Mesendoderm (in vitro differentiated cells): ENCODE measurements at regions not wholly inside any gene's neighbourhood (a gene's known extent, or its start where the extent isn't known, plus 50 kb on each side); places are given as distances from the start of the nearest gene placed in this dataset.
A peak's percentile ranks its signal among the peaks of the same experiment; 100 is the strongest.

Experiments used
- DNase-seq: peaks from one replicate; pipeline ENCODE4 v3.0.0; 2013
- H2AK5ac ChIP-seq: 2 replicates; pipeline ENCODE4 v1.6.1; 2013; ENCODE audit warnings: low read length, inconsistent platforms
- H2BK120ac ChIP-seq: 2 replicates; pipeline ENCODE4 v1.6.1; 2013; ENCODE audit warnings: low read depth, mild to moderate bottlenecking, low read length, moderate library complexity, mixed read lengths
- H2BK15ac ChIP-seq: replicated peaks from 2 replicates; pipeline ENCODE4 v1.6.1; 2013; ENCODE audit warnings: low read depth, mild to moderate bottlenecking, moderate library complexity
- H2BK5ac ChIP-seq: 2 replicates; pipeline ENCODE4 v1.6.1; 2013; ENCODE audit warnings: low read length, inconsistent platforms
- H3K18ac ChIP-seq: 2 replicates; pipeline ENCODE4 v1.6.1; 2013; ENCODE audit warnings: mild to moderate bottlenecking, low read length, mixed read lengths
- H3K23ac ChIP-seq: one replicate; pipeline ENCODE4 v1.6.1; 2013; ENCODE audit warnings: low read length
- H3K27ac ChIP-seq: 2 replicates; pipeline ENCODE4 v1.5.1; 2013; ENCODE audit warnings: low read depth, mild to moderate bottlenecking, inconsistent platforms, low read length, moderate library complexity
- H3K27me3 ChIP-seq: 2 replicates; pipeline ENCODE4 v1.6.1; 2013; ENCODE audit warnings: low read length, control low read depth, mild to moderate bottlenecking, inconsistent platforms; ENCODE audit not compliant: insufficient read depth, poor library complexity
- H3K36me3 ChIP-seq: 2 replicates; pipeline ENCODE4 v1.6.1; 2013; ENCODE audit warnings: low read length, inconsistent platforms; ENCODE audit not compliant: control insufficient read depth, insufficient read depth
- H3K4ac ChIP-seq: one replicate; pipeline ENCODE4 v1.6.1; 2013; ENCODE audit warnings: low read depth, mild to moderate bottlenecking, low read length, moderate library complexity
- H3K4me1 ChIP-seq: 2 replicates; pipeline ENCODE4 v1.6.1; 2013; ENCODE audit warnings: low read depth, low read length, inconsistent platforms; ENCODE audit not compliant: control insufficient read depth
- H3K4me2 ChIP-seq: 2 replicates; pipeline ENCODE4 v1.6.1; 2013; ENCODE audit warnings: low read length
- H3K4me3 ChIP-seq: 2 replicates; pipeline ENCODE4 v1.5.1; 2013; ENCODE audit warnings: mild to moderate bottlenecking, low read length
- H3K56ac ChIP-seq: one replicate; pipeline ENCODE4 v1.6.1; 2013; ENCODE audit warnings: low read length
- H3K79me1 ChIP-seq: 2 replicates; pipeline ENCODE4 v1.6.1; 2013; ENCODE audit warnings: low read length, inconsistent platforms
- H3K79me2 ChIP-seq: 2 replicates; pipeline ENCODE4 v1.6.1; 2013; ENCODE audit warnings: mild to moderate bottlenecking, low read length; ENCODE audit not compliant: control insufficient read depth, insufficient read depth
- H3K9ac ChIP-seq: 2 replicates; pipeline ENCODE4 v1.6.1; 2013; ENCODE audit warnings: low read length, inconsistent platforms
- H4K5ac ChIP-seq: one replicate; pipeline ENCODE4 v1.6.1; 2013; ENCODE audit warnings: low read length
- H4K8ac ChIP-seq: one replicate; pipeline ENCODE4 v1.6.1; 2013; ENCODE audit warnings: low read depth, mild to moderate bottlenecking, control low read depth, low read length, moderate library complexity
- WGBS: extraction: QIAGEN DNeasy Blood & Tissue Kit; methylation state at CpG from one replicate; pipeline ENCODE4 v1.1.7; 2013; ENCODE audit warnings: low lambda C conversion rate, missing lambda C conversion rate; ENCODE audit not compliant: insufficient coverage; ENCODE audit errors: extremely low coverage; 5-methylcytosine and 5-hydroxymethylcytosine counted together

DNA sequence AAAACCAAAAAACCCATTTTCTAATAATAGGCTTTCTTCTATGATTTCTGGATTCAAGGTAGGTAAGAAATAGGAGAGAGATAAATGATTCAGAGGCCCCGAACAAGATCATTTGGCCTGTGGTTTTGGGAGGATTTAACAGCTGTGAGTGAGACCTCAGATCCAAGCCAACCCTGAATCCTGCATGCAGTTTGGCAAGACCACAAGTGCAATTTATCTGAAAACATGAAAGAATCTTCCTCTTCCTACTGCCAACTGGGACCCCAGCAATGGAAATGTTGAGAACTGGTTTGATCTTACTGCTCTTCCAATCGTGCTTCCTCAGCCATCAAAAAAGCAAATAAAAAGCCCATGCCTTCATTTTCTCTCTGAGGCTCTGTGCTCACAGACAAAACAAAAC is 519.7 kb upstream of the TBX3 start:
- no peak overlapping the region for H3K4me3 ChIP-seq
- no peak overlapping the region for H4K5ac ChIP-seq
- no peak overlapping the region for H3K27ac ChIP-seq
- no peak overlapping the region for H3K56ac ChIP-seq
- H4K8ac ChIP-seq, result no peak overlapping the region
- no peak overlapping the region for H2BK5ac ChIP-seq
- H3K9ac ChIP-seq, result no peak overlapping the region
- DNase-seq, result no peak
- H3K27me3 ChIP-seq, result no peaks in the 10 kb centered on the region
- H3K23ac ChIP-seq, result no peak overlapping the region
- no peak overlapping the region for H3K18ac ChIP-seq
- H3K4me1 ChIP-seq, result peaks cover 2% of the 10 kb centered on the region
- no peaks in the 10 kb centered on the region for H3K79me2 ChIP-seq
- no peak overlapping the region for H3K4ac ChIP-seq
- no peak overlapping the region for H2BK15ac ChIP-seq
- WGBS, result no CpG with 5 or more reads among the region's 2 CpGs
- no peak overlapping the region for H2BK120ac ChIP-seq
- no peak overlapping the region for H2AK5ac ChIP-seq
- H3K4me2 ChIP-seq, result no peak overlapping the region
- H3K36me3 ChIP-seq, result no peaks in the 10 kb centered on the region
- no peaks in the 10 kb centered on the region for H3K79me1 ChIP-seq

DNA sequence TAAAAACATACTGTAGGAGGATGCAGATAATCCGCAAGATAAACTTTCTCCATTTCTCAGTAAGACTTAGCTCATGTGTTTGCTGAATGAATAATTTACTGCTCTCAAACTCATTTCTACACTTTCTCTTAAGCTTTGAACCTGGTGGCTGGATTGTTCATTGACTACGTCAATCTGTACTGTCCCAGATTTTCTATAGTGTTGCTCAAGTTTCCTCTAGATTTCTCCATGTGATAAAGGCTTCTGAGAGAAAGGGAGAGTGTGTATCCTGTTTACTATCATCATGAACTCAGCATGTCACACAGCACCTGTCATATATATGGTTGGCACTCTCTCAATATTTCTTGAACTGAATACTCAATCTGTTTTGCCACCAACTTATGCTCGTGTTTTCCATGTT is 518.0 kb upstream of the TBX3 start:
- Histone ChIP-seq H3K79me1 (no peaks in the 10 kb centered on the region), H3K56ac (no peak overlapping the region), H3K27ac (no peak overlapping the region), H3K4me2 (no peak overlapping the region), H4K8ac (no peak overlapping the region), H3K79me2 (no peaks in the 10 kb centered on the region), H3K18ac (no peak overlapping the region), H2BK5ac (no peak overlapping the region), H3K4me1 (no peaks in the 10 kb centered on the region), H4K5ac (no peak overlapping the region), H2BK15ac (no peak overlapping the region), H3K36me3 (no peaks in the 10 kb centered on the region), H3K9ac (no peak overlapping the region), H2AK5ac (no peak overlapping the region), H3K4me3 (no peak overlapping the region), H3K4ac (no peak overlapping the region), H2BK120ac (no peak overlapping the region), H3K27me3 (no peaks in the 10 kb centered on the region), H3K23ac (no peak overlapping the region)
- DNase-seq, result no peak
- WGBS, result no CpG with 5 or more reads among the region's 3 CpGs

DNA sequence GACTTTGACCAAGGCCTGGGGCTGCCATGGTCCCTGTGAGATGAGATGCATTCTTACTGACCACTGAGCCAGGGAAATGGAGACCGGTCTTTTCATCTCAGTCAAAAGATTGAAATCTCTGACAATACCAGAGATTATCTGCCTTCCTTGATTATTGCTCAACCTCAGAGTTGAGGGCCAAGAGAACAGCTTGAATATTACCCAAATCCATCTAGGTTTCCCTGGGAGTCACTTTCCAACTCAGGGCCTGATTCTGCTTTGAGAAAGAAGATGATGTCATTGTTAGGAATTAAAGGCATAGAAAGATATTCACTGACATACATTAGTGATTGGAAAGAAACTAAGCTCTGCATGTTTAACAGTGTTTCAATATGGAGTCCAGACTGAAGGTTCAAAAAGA is 515.9 kb upstream of the TBX3 start:
- no CpG with 5 or more reads among the region's 1 CpG for WGBS
- H3K79me1 ChIP-seq, result no peaks in the 10 kb centered on the region
- no peak overlapping the region for H3K4me3 ChIP-seq
- no peak overlapping the region for H2BK15ac ChIP-seq
- H3K4ac ChIP-seq, result no peak overlapping the region
- no peak overlapping the region for H3K23ac ChIP-seq
- peak overlapping the region; percentile 5 for H3K18ac ChIP-seq
- H2BK120ac ChIP-seq, result no peak overlapping the region
- no peak overlapping the region for H4K8ac ChIP-seq
- H3K9ac ChIP-seq, result no peak overlapping the region
- H2AK5ac ChIP-seq, result no peak overlapping the region
- no peak overlapping the region for H3K27ac ChIP-seq
- H3K56ac ChIP-seq, result no peak overlapping the region
- DNase-seq, result no peak
- H3K4me1 ChIP-seq, result no peaks in the 10 kb centered on the region
- no peaks in the 10 kb centered on the region for H3K79me2 ChIP-seq
- H3K27me3 ChIP-seq, result no peaks in the 10 kb centered on the region
- H4K5ac ChIP-seq, result no peak overlapping the region
- H3K36me3 ChIP-seq, result no peaks in the 10 kb centered on the region
- H2BK5ac ChIP-seq, result no peak overlapping the region
- no peak overlapping the region for H3K4me2 ChIP-seq

DNA sequence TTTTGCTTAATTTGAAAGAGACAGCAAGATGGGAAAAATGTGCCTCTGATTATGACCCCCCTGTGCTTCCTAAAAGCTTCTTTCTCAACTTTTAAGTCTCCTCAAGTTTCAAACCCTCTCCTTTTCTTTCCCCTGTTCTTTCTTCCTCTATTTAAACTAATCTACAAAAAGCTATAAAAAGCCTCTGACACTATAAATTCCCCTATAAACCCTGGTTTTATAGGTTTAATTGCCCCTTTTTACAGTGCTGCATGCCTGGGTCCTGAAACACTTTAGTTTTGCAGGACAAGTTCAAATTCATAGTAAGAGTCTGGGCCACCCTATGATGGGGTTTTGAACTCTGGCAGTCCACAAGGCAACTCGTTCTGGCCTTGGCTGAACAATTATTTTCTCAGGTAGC is 510.9 kb upstream of the TBX3 start:
- Histone ChIP-seq H4K8ac (no peak overlapping the region), H2BK15ac (no peak overlapping the region), H3K36me3 (no peaks in the 10 kb centered on the region), H3K79me1 (no peaks in the 10 kb centered on the region), H3K4me3 (no peak overlapping the region), H3K9ac (no peak overlapping the region), H3K4ac (no peak overlapping the region), H2BK120ac (no peak overlapping the region), H3K4me1 (no peaks in the 10 kb centered on the region), H3K4me2 (no peak overlapping the region), H2BK5ac (no peak overlapping the region), H3K56ac (no peak overlapping the region), H3K27ac (no peak overlapping the region), H2AK5ac (no peak overlapping the region), H4K5ac (no peak overlapping the region), H3K79me2 (no peaks in the 10 kb centered on the region), H3K18ac (no peak overlapping the region), H3K27me3 (no peaks in the 10 kb centered on the region), H3K23ac (no peak overlapping the region)
- no CpG with 5 or more reads among the region's 1 CpG for WGBS
- DNase-seq, result no peak

- Histone ChIP-seq H2BK120ac (no peak overlapping the region), H3K79me2 (no peaks in the 10 kb centered on the region), H3K56ac (no peak overlapping the region), H3K9ac (no peak overlapping the region), H3K18ac (no peak overlapping the region), H3K27me3 (no peaks in the 10 kb centered on the region), H3K4ac (no peak overlapping the region), H3K4me1 (no peaks in the 10 kb centered on the region), H4K8ac (no peak overlapping the region), H2BK15ac (no peak overlapping the region), H4K5ac (no peak overlapping the region), H2AK5ac (no peak overlapping the region), H3K79me1 (no peaks in the 10 kb centered on the region), H2BK5ac (no peak overlapping the region), H3K27ac (no peak overlapping the region), H3K4me2 (no peak overlapping the region), H3K36me3 (no peaks in the 10 kb centered on the region), H3K23ac (no peak overlapping the region), H3K4me3 (no peak overlapping the region)
- WGBS, result no CpG with 5 or more reads among the region's 5 CpGs
- peak; percentile 47 for DNase-seq
Observed at GRCh38 chr12:115194448-115194847, 510.5 kb upstream of the TBX3 start.

- no peak overlapping the region for H4K8ac ChIP-seq
- H3K9ac ChIP-seq, result no peak overlapping the region
- H3K4ac ChIP-seq, result no peak overlapping the region
- WGBS, result no CpG with 5 or more reads among the region's 2 CpGs
- H3K56ac ChIP-seq, result no peak overlapping the region
- no peak overlapping the region for H3K27ac ChIP-seq
- no peaks in the 10 kb centered on the region for H3K36me3 ChIP-seq
- no peaks in the 10 kb centered on the region for H3K4me1 ChIP-seq
- H3K23ac ChIP-seq, result no peak overlapping the region
- no peak overlapping the region for H3K18ac ChIP-seq
- no peak overlapping the region for H2BK15ac ChIP-seq
- no peak overlapping the region for H3K4me2 ChIP-seq
- H3K79me1 ChIP-seq, result no peaks in the 10 kb centered on the region
- no peak for DNase-seq
- no peak overlapping the region for H3K4me3 ChIP-seq
- H2BK120ac ChIP-seq, result no peak overlapping the region
- no peaks in the 10 kb centered on the region for H3K79me2 ChIP-seq
- H2BK5ac ChIP-seq, result no peak overlapping the region
- H4K5ac ChIP-seq, result no peak overlapping the region
- no peaks in the 10 kb centered on the region for H3K27me3 ChIP-seq
- H2AK5ac ChIP-seq, result no peak overlapping the region
Observed at GRCh38 chr12:115191342-115191741, 507.4 kb upstream of the TBX3 start.
